BE2C (cell line): ENCODE measurements at regions not wholly inside any gene's neighbourhood (a gene's known extent, or its start where the extent isn't known, plus 50 kb on each side); places are given as distances from the start of the nearest gene placed in this dataset.
"Not testable (repeated sequence)": the region's sequence is repeated elsewhere in the genome, so short reads cannot be mapped to it uniquely, and the experiment has no call there.

Experiments
- DNase-seq: peaks from one replicate; pipeline ENCODE4 v3.0.0-alpha.2; 2020
- H3K27me3 ChIP-seq: fragments of 250-450 bp; sonication (Bioruptor Pico); 2 replicates; pipeline ENCODE4 v1.5.1; 2020; ENCODE audit warnings: mild to moderate bottlenecking
- H3K36me3 ChIP-seq: fragments of 250-450 bp; sonication (Bioruptor Pico); 2 replicates; pipeline ENCODE4 v1.5.1; 2020; ENCODE audit warnings: mild to moderate bottlenecking
- H3K4me1 ChIP-seq: fragments of 250-450 bp; sonication (Bioruptor Pico); 2 replicates; pipeline ENCODE4 v1.5.1; 2020
- H3K4me3 ChIP-seq: 2 replicates; pipeline ENCODE4 v1.5.1; 2011; ENCODE audit warnings: low read depth, low read length
- H3K9me3 ChIP-seq: fragments of 250-450 bp; sonication (Bioruptor Pico); 2 replicates; pipeline ENCODE4 v1.5.1; 2020
- CTCF ChIP-seq: IDR thresholded peaks from 2 replicates; pipeline ENCODE4 v1.5.1; 2012; ENCODE audit warnings: mild to moderate bottlenecking, low read depth, low read length

GRCh38 chr7:131149840-131150239, 177.8 kb upstream of the MKLN1 start:
- H3K4me1 ChIP-seq, result peaks cover 2% of the 10 kb centered on the region; the same call in 1 of the 2 replicates
- no peaks in the 10 kb centered on the region for H3K9me3 ChIP-seq
- DNase-seq, result no peak
- no peaks in the 10 kb centered on the region for H3K36me3 ChIP-seq
- no peak overlapping the region for H3K4me3 ChIP-seq
- H3K27me3 ChIP-seq, result no peaks in the 10 kb centered on the region
- TF ChIP-seq CTCF, result no peak

GRCh38 chr7:131151034-131151433, 176.6 kb upstream of the MKLN1 start:
- Histone ChIP-seq H3K4me3 (no peak overlapping the region), H3K4me1 (peaks cover 2% of the 10 kb centered on the region; the same call in 1 of the 2 replicates), H3K36me3 (no peaks in the 10 kb centered on the region), H3K9me3 (no peaks in the 10 kb centered on the region), H3K27me3 (no peaks in the 10 kb centered on the region)
- no peak for TF ChIP-seq CTCF
- no peak for DNase-seq

- peaks cover 2% of the 10 kb centered on the region; the same call in 1 of the 2 replicates for H3K4me1 ChIP-seq
- H3K9me3 ChIP-seq, result no peaks in the 10 kb centered on the region
- no peaks in the 10 kb centered on the region for H3K36me3 ChIP-seq
- no peak for TF ChIP-seq CTCF
- H3K27me3 ChIP-seq, result no peaks in the 10 kb centered on the region
- no peak overlapping the region for H3K4me3 ChIP-seq
- no peak for DNase-seq
Measured at GRCh38 chr7:131152766-131153165, 174.9 kb upstream of the MKLN1 start.

GRCh38 chr7:131154380-131154779, 173.3 kb upstream of the MKLN1 start:
- H3K9me3 ChIP-seq, result no peaks in the 10 kb centered on the region
- H3K4me3 ChIP-seq, result no peak overlapping the region
- no peaks in the 10 kb centered on the region for H3K36me3 ChIP-seq
- H3K27me3 ChIP-seq, result no peaks in the 10 kb centered on the region
- H3K4me1 ChIP-seq, result peaks cover 2% of the 10 kb centered on the region; the same call in 1 of the 2 replicates
- no peak for DNase-seq
- no peak for TF ChIP-seq CTCF

GRCh38 chr7:131157530-131158243, 170.0 kb upstream of the MKLN1 start:
- no peaks in the 10 kb centered on the region for H3K27me3 ChIP-seq
- no peak overlapping the region for H3K4me3 ChIP-seq
- no peak for TF ChIP-seq CTCF
- no peaks in the 10 kb centered on the region for H3K4me1 ChIP-seq
- H3K9me3 ChIP-seq, result no peaks in the 10 kb centered on the region
- no peaks in the 10 kb centered on the region for H3K36me3 ChIP-seq
- no peak for DNase-seq

GRCh38 chr7:131158244-131158636, 169.4 kb upstream of the MKLN1 start:
- not testable (repeated sequence) for DNase-seq, H3K4me3 ChIP-seq, H3K9me3 ChIP-seq, H3K4me1 ChIP-seq, H3K27me3 ChIP-seq, H3K36me3 ChIP-seq

GRCh38 chr7:131159961-131160361, 167.7 kb upstream of the MKLN1 start:
- H3K36me3 ChIP-seq, result no peaks in the 10 kb centered on the region
- DNase-seq, result no peak
- no peaks in the 10 kb centered on the region for H3K27me3 ChIP-seq
- no peaks in the 10 kb centered on the region for H3K9me3 ChIP-seq
- H3K4me1 ChIP-seq, result no peaks in the 10 kb centered on the region
- TF ChIP-seq CTCF, result no peak
- H3K4me3 ChIP-seq, result no peak overlapping the region
